Gastroesophageal sphincter (tissue), 3 donors: ENCODE measurements at regions not wholly inside any gene's neighbourhood (a gene's known extent, or its start where the extent isn't known, plus 50 kb on each side); places are given as distances from the start of the nearest gene placed in this dataset.

Source experiments
- EP300 ChIP-seq: sonication (generic); formaldehyde crosslinking; IDR thresholded peaks from one replicate; pipeline ENCODE4 v1.6.1; 2017; ENCODE audit warnings: antibody characterized with exemption, mild to moderate bottlenecking
- POLR2AphosphoS5 ChIP-seq: sonication (generic); formaldehyde crosslinking; IDR thresholded peaks from one replicate; pipeline ENCODE4 v1.6.1; 2017; ENCODE audit warnings: antibody characterized with exemption
- TF ChIP-seq, protein P1 (sequence below), 4 experiments: fragments of 200-600 bp in 2 of 4; fragments of 450-650 bp in 2 of 4; sonication (generic) in 1 of 4; IDR thresholded peaks; one replicate each; pipeline ENCODE4 v1.5.1; 2017 to 2019; ENCODE audit warnings: antibody characterized with exemption in 4 of 4, mild to moderate bottlenecking in 2 of 4, moderate library complexity in 2 of 4

DNA sequence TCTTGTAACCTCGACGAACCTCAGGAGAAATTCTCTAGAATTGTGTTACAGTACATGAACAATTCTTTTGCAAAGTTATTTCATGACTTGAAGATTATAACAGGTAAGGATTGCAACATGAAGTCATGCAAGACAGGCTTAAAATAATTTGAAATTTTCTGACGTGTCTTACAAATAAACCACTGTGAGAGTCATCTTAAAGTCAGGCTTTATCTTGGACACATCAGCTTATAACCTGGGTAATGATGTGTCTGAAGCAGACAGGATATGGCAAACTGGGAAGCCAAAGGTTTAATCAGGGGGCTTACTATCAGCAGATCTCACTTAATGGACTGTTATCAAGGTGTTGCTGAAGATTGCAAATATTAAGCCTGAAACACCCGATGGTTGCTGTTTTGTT is 407.8 kb downstream of the KLF5 start:
- TF ChIP-seq POLR2AphosphoS5 (no peak), EP300 (no peak)
- TF ChIP-seq, protein P1, sequence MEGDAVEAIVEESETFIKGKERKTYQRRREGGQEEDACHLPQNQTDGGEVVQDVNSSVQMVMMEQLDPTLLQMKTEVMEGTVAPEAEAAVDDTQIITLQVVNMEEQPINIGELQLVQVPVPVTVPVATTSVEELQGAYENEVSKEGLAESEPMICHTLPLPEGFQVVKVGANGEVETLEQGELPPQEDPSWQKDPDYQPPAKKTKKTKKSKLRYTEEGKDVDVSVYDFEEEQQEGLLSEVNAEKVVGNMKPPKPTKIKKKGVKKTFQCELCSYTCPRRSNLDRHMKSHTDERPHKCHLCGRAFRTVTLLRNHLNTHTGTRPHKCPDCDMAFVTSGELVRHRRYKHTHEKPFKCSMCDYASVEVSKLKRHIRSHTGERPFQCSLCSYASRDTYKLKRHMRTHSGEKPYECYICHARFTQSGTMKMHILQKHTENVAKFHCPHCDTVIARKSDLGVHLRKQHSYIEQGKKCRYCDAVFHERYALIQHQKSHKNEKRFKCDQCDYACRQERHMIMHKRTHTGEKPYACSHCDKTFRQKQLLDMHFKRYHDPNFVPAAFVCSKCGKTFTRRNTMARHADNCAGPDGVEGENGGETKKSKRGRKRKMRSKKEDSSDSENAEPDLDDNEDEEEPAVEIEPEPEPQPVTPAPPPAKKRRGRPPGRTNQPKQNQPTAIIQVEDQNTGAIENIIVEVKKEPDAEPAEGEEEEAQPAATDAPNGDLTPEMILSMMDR (IDR thresholded peaks at IDR 0.05), result no peak
